ENCODE measurements at regions not wholly inside any gene's neighbourhood (a gene's known extent, or its start where the extent isn't known, plus 50 kb on each side); places are given as distances from the start of the nearest gene placed in this dataset.

DNA sequence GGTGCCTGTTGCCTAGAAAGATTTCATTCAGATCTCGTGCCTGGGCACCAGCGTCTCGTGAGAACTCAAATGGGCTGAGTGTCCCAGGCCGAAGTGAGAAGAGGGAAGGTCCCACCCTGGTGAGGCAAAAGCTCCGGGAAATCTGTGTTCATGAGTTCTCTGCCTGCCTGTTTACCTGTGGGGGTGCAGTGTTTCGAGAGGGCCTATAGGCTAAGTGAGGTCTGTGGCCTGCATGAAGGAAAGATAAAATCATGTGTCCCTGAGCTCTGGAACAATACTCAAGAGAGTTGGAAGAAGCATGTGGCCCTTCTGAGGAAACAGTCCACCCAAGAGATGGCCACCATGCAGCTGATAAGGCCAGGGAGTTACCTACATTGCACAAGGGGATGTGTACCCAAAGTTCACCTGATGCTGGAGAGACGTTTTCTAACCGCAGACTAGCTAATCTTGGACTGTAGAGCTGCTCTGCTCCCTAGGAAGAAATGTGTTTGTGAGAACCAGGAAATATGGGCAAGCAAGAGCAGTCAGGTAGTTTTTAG is 63.5 kb upstream of the ST3GAL5 start:
- no TSS peak for BruUV-seq (replicated peaks)
- CTCF ChIA-PET: no interaction called here
- TF ChIP-seq, protein P1, sequence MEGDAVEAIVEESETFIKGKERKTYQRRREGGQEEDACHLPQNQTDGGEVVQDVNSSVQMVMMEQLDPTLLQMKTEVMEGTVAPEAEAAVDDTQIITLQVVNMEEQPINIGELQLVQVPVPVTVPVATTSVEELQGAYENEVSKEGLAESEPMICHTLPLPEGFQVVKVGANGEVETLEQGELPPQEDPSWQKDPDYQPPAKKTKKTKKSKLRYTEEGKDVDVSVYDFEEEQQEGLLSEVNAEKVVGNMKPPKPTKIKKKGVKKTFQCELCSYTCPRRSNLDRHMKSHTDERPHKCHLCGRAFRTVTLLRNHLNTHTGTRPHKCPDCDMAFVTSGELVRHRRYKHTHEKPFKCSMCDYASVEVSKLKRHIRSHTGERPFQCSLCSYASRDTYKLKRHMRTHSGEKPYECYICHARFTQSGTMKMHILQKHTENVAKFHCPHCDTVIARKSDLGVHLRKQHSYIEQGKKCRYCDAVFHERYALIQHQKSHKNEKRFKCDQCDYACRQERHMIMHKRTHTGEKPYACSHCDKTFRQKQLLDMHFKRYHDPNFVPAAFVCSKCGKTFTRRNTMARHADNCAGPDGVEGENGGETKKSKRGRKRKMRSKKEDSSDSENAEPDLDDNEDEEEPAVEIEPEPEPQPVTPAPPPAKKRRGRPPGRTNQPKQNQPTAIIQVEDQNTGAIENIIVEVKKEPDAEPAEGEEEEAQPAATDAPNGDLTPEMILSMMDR (IDR thresholded peaks at IDR 0.05; ENCODE audit: unreplicated experiment): no peak

GRCh38 chr2:85951351-85952067 is 62.7 kb upstream of the ST3GAL5 start:
- BruUV-seq (replicated peaks): no TSS peak
- TF ChIP-seq, protein P1 (IDR thresholded peaks at IDR 0.05; ENCODE audit: unreplicated experiment): no peak
- H3K9me3 Mint-ChIP-seq (ENCODE audit: low read depth, unreplicated experiment): peaks cover 3% of the 10 kb centered on the region
- intact Hi-C loops (cut with micrococcal nuclease; ENCODE audit: unreplicated experiment): loop anchor here (2.0 kb wide), 1 partner anchor 59 kb away; no protein-coding TSS in a partner anchor
- peaks cover 47% of the 10 kb centered on the region for H3K4me1 Mint-ChIP-seq (ENCODE audit: low read depth, unreplicated experiment)
- H3K27ac Mint-ChIP-seq (ENCODE audit: unreplicated experiment): no peak overlapping the region
- H3K36me3 Mint-ChIP-seq (ENCODE audit: insufficient read depth, unreplicated experiment): no peaks in the 10 kb centered on the region
- H3K27me3 Mint-ChIP-seq (ENCODE audit: unreplicated experiment): no peaks in the 10 kb centered on the region
- no peak for DNase-seq
- CTCF ChIA-PET: no interaction called here
- H3K4me3 Mint-ChIP-seq (ENCODE audit: low read depth, unreplicated experiment): no peak overlapping the region

More for the DNA sequence above, 63.5 kb upstream of the ST3GAL5 start:
- H3K27me3 Mint-ChIP-seq (ENCODE audit: unreplicated experiment): no peaks in the 10 kb centered on the region
- intact Hi-C loops (cut with micrococcal nuclease; ENCODE audit: unreplicated experiment): loop anchor here (2.0 kb wide), 1 partner anchor 59 kb away; no protein-coding TSS in a partner anchor
- DNase-seq: no peak
- H3K27ac Mint-ChIP-seq (ENCODE audit: unreplicated experiment): peak overlapping the region; percentile 12
- no peaks in the 10 kb centered on the region for H3K9me3 Mint-ChIP-seq (ENCODE audit: low read depth, unreplicated experiment)
- H3K4me3 Mint-ChIP-seq (ENCODE audit: low read depth, unreplicated experiment): no peak overlapping the region
- H3K4me1 Mint-ChIP-seq (ENCODE audit: low read depth, unreplicated experiment): peaks cover 47% of the 10 kb centered on the region
- no peaks in the 10 kb centered on the region for H3K36me3 Mint-ChIP-seq (ENCODE audit: insufficient read depth, unreplicated experiment)

GRCh38 chr2:85950743-85951142 is 62.0 kb upstream of the ST3GAL5 start:
- intact Hi-C loops (cut with micrococcal nuclease; ENCODE audit: unreplicated experiment): no loop called here
- TF ChIP-seq, protein P1 (IDR thresholded peaks at IDR 0.05; ENCODE audit: unreplicated experiment): no peak
- Mint-ChIP-seq H3K36me3 (ENCODE audit: insufficient read depth, unreplicated experiment) (no peaks in the 10 kb centered on the region), H3K4me1 (ENCODE audit: low read depth, unreplicated experiment) (peaks cover 46% of the 10 kb centered on the region), H3K4me3 (ENCODE audit: low read depth, unreplicated experiment) (no peak overlapping the region), H3K27ac (ENCODE audit: unreplicated experiment) (no peak overlapping the region), H3K27me3 (ENCODE audit: unreplicated experiment) (no peaks in the 10 kb centered on the region), H3K9me3 (ENCODE audit: low read depth, unreplicated experiment) (peaks cover 3% of the 10 kb centered on the region)
- CTCF ChIA-PET: interaction anchor here (0.6 kb wide), 1 partner anchor 21 kb away, joined by 6 read pairs; no protein-coding TSS in a partner anchor
- BruUV-seq (replicated peaks): no TSS peak
- no peak for DNase-seq

DNA sequence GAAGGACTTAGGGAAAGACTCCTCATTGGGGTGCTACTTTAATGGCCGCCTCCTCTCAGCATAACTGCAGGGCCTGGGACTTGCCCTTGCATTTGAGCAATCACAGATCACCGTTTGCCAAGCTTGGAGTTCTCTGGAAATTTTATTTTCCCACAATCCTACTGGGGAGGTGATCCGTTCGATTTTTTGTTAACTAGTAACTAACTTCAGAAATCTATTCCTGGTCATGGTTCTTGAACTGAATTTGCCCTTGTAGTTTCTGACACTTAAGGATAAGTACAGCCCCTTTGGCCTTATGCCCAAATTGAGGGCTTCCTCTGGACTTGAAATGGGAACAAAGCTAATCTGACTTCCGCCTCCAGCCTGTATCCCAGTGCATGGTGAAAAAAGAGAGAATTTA is 60.5 kb upstream of the ST3GAL5 start:
- Mint-ChIP-seq H3K4me1 (ENCODE audit: low read depth, unreplicated experiment) (peaks cover 32% of the 10 kb centered on the region), H3K27ac (ENCODE audit: unreplicated experiment) (no peak overlapping the region), H3K36me3 (ENCODE audit: insufficient read depth, unreplicated experiment) (no peaks in the 10 kb centered on the region), H3K4me3 (ENCODE audit: low read depth, unreplicated experiment) (no peak overlapping the region), H3K9me3 (ENCODE audit: low read depth, unreplicated experiment) (peaks cover 3% of the 10 kb centered on the region), H3K27me3 (ENCODE audit: unreplicated experiment) (no peaks in the 10 kb centered on the region)
- CTCF ChIA-PET: interaction anchor here (1.4 kb wide), 1 partner anchor 12 kb away, joined by 4 read pairs; no protein-coding TSS in a partner anchor
- no TSS peak for BruUV-seq (replicated peaks)
- DNase-seq: peak; percentile 67
- intact Hi-C loops (cut with micrococcal nuclease; ENCODE audit: unreplicated experiment): no loop called here
- TF ChIP-seq, protein P1 (IDR thresholded peaks at IDR 0.05; ENCODE audit: unreplicated experiment): no peak

Measured in Calu3 (cell line).